GM21528 (cell line): ENCODE measurements at regions not wholly inside any gene's neighbourhood (a gene's known extent, or its start where the extent isn't known, plus 50 kb on each side); places are given as distances from the start of the nearest gene placed in this dataset.
"Not testable (repeated sequence)": the region's sequence is repeated elsewhere in the genome, so short reads cannot be mapped to it uniquely, and the experiment has no call there.

Experiments
- ATAC-seq: cut with Tn5 transposase; IDR thresholded peaks from one replicate; pipeline ENCODE4 v1.9.1; 2021; ENCODE audit warnings: mild to moderate bottlenecking, moderate library complexity; ENCODE audit not compliant: unreplicated experiment, low FRiP score

DNA sequence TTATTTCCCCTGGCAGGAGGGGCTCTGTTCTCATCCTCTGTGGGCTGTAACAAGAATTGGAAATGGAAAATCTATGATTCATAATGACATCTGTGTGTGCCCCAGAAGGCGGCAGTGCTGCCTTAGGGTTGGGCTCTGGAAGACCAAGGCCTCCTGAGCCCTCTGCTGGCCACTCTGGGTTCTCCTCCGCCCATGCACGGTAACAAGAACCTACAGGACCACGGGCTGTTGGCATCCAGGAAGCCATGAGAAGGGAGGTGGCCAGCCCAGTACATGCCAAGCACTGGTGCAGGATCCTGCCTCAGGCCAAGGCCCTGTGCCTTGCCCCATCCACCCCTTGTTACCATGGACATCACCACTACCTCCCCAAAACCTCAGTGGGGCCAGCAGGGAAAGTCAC, 454.2 kb downstream of the TP53TG3F start:
- ATAC-seq, result not testable (repeated sequence)

DNA sequence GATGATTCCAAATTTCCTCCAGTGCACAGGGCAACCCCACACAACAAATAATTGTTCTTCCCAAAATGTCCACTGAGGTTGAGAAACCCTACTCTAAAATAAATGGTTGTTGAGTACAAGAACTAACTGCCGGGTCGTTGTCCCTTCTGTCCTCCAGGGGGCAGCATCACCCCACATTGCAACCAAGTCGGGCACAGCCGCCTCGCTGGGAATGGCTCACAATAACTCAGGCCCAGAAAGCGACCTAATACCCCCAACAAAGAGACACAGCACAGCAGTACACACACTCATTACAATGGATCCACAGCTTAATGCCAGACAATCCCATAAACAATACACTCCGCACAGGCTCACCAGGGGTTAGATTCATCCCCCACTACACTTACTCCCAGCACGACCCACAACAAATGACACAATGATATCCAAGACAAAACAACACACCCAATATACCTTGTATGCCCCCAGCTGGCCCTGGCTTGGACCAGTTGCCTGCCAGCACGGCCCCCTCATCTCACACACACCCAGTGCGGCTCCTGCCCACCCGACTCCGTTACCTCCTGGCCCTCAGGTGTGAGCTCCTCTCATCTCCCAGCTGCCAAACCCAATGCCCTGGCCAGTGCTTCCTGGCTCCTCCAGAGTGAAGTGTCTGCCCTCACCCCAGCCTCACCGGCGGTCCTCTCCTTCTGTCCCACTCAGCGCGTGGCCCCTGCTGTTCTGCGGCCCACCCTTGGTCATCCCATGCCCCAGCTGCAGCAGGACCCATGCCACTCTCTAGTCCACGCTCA, 461.5 kb downstream of the TP53TG3F start:
- not testable (repeated sequence) for ATAC-seq

DNA sequence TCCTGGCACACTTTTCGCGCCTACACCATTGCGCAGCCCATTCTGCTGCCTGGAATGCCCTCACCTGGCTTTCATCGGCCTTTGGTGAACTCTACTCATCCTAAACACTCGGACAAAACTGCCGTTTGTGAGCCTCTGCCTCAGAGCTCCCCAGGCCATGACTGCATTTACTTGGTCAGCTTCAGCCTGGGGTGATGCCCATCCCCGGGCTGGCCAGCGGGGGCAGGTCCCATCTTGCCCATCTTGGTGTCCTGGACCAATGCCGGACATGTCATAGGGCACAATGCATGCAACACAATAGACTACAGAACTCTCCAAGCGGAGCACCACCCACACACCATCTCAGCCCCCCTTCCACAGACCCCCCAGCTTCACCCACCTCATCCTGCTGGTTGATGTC, 463.5 kb downstream of the TP53TG3F start:
- ATAC-seq, result not testable (repeated sequence)

DNA sequence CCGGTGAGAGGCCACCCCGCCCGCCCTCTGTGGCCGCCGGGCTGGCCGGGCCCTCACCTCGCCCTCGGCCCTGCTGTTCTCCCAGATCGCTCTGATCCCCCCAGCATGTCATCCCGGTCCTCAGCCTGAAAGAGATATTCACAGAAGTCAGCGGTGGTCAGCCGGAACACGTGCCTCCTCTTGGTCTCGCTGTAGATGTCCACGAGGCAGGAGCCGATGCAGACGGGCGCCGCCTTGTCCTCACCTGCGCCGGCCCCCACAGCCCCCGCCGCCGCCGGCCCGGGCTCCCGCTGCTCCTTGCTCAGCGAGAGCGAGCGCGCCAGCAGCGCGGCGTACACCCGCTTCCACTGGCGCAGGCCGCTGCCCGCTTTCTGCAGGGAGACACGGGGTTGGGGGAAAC, 468.6 kb downstream of the TP53TG3F start:
- not testable (repeated sequence) for ATAC-seq

DNA sequence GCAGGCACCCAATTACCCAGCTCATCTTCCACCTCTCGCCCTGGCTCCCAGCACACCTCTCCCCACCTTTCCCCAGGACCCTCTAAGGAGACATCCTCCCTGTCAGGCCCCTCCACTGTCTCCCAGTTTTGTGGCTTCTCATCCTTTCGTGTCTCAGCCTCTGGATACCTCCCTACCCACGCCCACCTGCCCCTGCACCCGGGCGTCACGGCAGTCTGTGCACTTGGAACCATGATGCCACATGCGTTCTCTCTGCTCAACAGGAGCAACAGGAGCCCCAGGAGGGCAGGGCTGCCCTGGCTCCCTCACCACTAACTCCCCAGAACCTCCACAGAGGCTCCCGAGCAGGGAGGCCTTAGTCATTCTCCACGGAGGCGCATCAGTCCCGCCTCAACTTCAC, 472.8 kb downstream of the TP53TG3F start:
- not testable (repeated sequence) for ATAC-seq

DNA sequence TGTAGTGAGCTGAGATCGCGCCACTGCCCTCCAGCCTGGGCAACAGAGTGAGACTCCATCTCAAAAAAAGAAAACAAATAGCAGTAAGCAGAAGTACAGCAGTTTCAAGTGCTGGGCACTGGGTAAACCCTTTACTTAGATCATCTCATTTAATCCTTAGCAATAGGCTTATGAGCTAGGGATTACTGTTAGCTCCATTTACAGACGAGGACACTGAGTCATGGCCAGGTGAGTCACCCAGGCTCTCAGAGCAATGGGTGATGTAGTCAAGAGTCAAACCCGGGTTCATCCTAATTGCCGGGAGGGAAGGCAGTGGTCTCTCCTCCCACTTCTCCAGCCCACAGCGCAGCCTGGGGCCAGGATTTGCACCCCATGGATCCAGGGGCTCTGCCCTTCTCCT, 473.6 kb downstream of the TP53TG3F start:
- ATAC-seq, result not testable (repeated sequence)

DNA sequence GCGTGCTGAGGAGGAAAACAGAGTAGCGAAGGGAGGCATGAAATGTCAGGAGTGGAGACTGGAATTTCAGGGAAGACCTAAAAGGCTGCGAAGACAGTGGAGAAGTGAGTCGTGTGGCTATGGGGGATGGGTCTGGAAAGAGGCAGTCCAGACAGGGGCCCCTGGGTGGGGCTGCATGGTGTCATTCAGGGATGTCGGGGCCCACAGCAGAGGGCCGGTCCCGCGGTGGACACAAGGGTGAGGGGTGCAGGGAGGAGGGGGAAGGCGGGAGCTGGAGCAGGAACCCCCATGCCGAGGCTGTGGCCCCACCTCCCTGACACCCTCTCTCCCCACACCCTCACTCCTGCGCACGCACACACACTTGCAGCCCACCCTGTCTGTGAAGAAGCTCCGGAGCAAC, 476.4 kb downstream of the TP53TG3F start:
- not testable (repeated sequence) for ATAC-seq

DNA sequence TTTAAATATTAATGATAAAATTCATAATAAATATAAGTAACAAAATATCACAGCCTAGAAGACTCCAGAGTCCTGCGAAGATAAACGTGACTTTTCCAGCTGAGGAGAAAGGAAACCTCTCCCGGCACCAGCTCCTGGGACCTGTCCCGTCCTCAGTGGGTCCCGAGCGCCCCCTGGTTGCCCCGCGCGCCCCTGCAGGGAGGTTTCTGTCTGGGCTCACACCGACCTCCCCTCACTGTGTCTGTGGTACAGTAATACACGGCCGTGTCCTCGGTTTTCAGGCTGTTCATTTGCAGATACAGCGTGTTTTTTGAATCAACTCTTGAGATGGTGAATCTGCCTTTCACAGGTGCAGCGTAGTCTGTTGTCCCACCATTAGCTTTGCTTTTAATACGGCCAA, 478.7 kb downstream of the TP53TG3F start:
- not testable (repeated sequence) for ATAC-seq

DNA sequence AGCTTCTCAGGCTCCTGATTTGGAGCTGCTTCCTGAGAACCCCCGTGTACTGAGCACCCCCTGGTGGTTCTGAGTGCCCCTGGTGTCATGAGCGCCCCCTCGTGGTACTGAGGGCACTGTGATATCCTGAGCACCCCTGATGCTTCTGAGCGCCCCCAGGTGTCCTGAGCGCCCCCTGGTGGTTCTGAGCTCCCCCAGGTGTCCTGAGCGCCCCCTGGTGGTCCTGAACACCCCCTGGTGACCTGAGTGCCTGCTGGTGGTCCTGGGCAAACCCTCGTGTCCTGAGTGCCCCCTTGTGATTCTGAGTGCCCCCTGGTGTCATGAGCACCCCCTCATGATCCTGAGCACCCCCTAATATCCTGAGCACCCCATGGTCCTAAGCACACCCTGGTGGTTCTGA, 502.1 kb downstream of the TP53TG3F start:
- not testable (repeated sequence) for ATAC-seq

DNA sequence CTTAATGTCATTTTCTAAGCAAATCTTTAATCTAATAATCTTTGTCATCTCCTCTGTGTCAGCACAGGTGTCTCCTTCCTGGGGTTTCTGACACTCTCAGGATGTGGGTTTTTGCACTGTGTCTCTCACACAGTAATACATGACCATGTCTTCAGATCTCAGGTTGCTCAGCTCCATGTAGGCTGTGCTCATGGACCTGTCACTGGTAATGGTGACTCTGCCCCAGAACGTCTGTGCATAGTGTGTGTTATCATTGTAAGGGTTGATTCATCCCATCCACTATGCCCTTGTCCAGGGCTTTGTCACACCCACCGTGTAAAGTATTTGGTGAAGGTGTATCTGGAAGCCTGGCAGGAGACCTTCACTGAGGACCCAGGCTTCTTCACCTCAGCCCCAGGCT, 506.1 kb downstream of the TP53TG3F start:
- not testable (repeated sequence) for ATAC-seq

DNA sequence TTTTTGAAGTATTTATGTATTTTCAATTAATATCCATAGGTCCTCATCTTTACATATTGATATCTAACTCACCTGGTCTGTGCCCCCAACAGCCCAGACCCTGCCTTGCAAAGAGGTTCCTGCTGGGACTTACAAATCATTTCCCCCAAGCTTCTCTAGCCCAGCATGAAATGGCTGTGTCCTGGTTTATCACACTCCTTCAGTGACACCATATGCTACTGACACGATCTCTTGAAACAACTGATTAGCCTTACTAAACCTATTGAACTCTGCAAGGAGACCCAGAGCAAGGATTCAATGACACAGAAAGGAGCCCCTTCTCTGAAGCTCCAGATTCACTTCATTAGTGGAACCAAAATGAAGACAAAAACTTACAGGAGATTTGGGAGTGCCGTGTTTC, 507.4 kb downstream of the TP53TG3F start:
- not testable (repeated sequence) for ATAC-seq

DNA sequence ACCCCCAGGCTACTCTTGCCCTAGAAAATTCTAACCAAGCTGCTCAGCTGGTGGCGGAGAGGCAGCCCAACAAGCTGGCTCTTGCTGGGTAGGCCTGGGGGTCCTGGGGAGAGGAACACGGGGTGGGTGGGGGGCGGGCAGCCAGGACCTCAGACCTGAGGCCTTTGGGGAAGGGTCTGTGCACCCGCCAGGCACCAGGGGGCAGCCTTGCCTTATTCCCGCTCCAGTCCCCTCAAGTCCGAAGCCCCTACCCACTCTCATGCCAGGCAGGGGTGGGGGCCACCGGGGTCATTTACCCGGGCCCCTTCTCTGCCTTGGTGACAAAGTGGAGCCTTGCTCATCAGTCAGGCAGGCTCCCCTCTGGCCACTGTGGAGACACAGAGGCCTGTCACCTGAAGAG, 515.1 kb downstream of the TP53TG3F start:
- ATAC-seq, result not testable (repeated sequence)

DNA sequence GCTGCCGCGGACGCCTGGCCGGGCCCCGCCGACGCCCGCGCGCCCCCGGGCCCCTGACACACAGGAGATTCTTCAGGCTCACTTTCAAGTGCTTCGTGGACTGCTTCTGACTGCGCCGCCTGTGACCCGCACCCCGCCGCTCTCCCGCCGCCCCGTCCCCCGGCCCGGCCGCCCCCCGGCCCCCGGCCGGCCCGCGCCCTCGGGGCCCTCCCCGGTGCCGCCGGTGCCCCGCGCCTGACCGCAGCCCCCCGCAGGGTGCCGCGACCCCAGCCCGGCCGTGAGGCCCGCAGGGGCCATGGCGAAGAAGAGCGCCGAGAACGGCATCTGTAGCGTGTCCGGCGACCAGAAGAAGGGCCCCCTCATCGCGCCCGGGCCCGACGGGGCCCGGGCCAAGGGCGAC, 516.3 kb downstream of the TP53TG3F start:
- not testable (repeated sequence) for ATAC-seq

DNA sequence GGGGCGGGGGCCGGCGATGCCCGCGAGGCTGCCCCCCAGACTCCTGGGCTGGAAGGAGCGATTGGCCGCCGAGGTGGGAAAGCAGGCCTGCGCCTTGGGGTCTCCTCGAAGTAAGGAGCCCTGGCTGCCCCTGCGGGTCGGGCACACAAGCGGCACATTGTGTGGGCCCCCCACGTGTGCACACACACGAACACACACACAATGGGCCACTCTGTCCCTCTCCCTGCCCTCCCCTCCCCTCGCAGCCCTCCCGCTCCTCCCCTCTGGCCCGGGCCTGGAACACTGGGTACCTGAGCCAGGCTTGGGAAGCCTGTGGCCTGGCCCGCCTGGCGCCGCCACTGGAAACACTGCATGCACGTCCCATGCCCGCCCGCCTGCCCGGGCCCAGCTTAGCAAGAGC, 517.1 kb downstream of the TP53TG3F start:
- not testable (repeated sequence) for ATAC-seq

DNA sequence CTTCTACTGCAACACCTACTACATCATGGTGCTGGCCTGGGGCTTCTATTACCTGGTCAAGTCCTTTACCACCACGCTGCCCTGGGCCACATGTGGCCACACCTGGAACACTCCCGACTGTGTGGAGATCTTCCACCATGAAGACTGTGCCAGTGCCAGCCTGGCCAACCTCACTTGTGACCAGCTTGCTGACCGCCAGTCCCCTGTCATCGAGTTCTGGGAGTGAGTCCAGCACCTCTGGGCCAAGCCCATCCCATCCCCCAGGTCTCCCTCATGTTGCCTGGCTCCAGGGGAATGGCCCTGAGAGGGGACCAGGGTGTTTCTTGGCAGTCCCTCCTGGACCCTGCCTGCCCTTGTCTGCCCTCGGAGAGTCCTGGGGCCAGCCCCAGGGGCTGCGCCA, 519.4 kb downstream of the TP53TG3F start:
- not testable (repeated sequence) for ATAC-seq

DNA sequence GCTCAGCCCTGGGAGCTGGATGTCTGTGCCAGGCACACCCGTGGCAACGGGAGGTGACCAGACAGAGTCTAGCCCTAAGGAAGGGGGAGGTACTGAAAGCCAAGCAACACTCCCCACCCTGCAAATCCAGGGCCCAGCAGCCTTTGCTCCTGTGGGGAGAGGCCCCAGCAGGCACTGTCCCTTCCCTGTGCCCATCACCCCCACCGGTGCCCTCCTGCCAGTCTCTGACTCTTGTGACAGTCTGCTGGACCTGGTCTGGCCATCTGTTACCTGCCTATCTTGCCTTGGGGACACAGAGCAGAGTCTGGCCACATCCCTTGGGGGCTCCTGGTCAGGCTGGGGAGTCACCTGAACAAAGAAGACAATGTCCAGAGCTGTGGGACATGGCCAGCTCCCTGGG, 520.2 kb downstream of the TP53TG3F start:
- not testable (repeated sequence) for ATAC-seq

DNA sequence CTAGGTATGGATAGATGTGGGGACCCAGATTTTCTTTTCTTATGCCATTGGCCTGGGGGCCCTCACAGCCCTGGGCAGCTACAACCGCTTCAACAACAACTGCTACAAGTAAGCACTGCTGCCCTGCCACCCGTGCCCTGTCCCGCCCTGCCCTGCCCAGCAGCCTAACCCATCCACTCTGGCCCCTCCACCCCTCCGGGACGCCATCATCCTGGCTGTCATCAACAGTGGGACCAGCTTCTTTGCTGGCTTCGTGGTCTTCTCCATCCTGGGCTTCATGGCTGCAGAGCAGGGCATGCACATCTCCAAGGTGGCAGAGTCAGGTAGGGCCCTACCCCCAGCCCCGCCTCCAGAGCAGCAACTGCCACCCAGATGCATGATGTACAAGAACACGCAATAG, 521.3 kb downstream of the TP53TG3F start:
- ATAC-seq, result not testable (repeated sequence)

DNA sequence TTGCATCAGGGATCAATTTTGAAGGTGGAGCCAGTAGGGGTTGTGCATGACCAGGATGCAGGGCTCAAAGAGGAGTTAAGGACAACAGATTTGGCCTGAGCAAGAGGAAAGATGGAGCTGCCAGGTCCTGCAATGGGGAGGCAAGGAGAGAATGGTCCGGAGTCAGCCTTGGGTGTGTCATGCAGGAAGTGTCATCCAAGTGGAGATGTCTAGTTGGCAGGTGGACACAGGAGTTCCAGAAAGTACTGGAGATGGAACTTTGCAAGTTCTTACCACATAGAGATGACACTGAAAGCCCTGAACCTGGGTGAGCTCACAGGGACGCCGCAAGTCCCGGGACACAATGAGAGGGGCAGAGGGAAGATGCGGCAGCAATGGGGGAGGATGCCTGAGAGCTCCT, 525.0 kb downstream of the TP53TG3F start:
- ATAC-seq, result not testable (repeated sequence)

DNA sequence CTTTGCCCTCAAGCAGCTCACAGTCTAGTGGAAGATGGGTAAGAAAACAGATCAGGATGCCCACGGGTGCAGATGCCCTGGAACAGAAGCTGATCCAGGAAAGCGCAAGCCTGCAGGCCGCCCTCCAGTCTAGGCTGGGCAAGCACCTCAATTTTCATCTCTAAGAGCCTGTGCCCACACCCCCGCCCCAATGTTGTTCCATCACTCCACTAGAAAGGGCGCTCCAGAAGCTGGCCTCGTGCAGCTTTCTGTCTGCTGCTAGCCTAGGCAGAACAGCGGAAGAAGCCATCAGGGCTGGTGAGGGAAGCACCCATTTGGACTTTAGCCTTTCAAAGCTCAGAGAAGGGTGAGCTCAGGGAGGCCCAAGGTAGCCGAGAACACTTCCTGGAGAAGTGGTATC, 527.1 kb downstream of the TP53TG3F start:
- not testable (repeated sequence) for ATAC-seq

DNA sequence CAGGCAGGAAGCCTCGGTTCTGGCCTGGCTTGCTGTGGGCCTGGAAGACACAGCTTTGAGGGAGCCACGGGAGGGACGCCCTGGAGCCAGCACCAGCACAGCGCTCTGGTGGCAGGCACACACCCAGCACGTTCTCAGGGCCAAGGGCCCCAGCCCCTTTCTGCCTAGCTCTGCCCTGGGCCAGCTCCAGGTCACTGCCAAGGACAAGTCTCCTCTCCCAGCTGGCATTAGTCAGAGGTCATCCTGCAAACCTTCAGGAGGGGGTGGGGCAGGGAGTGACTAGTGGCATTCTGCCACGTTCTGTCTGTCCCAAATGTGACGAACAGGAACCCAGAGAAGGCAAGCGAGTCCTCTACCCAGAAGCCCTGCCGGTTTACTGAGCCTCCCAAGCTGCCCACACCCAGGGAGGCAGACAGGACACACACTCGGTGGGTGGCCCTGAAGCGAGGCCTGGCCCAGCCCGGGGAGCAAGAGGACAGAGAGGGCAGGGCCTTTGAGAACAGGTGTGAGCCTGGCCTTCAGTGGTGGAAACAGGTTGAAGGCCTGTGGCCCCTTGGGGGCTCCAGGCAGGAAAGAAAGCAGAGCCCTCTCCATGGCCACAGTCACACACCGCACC, 528.0 kb downstream of the TP53TG3F start:
- not testable (repeated sequence) for ATAC-seq

DNA sequence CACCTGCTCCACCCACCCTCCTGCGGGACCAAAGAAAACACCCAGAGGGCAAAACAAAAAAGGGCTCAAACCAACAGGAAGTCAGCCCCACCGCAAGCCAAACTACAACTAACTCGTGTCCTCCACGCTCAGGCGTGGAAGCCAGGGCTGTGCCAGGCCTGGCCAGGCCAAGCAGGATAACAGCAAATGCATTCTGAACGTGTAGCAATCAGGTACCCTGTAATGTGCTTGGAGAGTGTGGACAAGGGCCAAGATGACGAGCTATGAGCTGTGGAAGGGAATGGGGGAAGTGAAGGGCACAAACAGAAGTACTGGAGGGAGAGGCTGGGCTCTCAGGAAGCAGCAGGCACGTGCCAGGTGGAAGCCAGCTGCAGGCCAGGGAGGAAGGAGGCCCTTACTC, 528.6 kb downstream of the TP53TG3F start:
- ATAC-seq, result not testable (repeated sequence)

DNA sequence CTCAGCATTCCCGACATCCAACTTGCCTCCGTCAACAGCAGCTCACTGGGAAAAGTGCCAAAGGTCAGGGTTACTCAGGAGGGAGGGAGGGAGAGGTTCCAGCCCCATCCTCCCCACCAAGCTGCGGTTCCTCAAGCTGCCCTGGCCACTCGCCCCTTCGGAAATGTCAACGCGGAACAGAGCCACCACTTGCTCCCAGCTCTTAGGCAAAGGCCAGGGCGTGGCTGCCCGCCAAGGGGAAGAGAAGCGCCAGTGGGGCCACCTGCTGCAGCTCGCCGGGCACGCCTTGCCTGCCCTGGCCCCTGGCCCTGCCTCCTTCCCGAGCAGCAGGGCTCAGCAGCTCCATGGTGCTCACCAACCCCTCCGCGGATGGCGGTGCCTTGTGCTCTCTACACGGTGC, 531.1 kb downstream of the TP53TG3F start:
- ATAC-seq, result not testable (repeated sequence)
